ENCODE measurements at regions not wholly inside any gene's neighbourhood (a gene's known extent, or its start where the extent isn't known, plus 50 kb on each side); places are given as distances from the start of the nearest gene placed in this dataset.

GRCh38 chr5:44089424-44090144 lies 299.6 kb downstream of the FGF10 start:
- TF ChIP-seq GATA1 (IDR thresholded peaks at IDR 0.05; ENCODE audit: low read depth, low read length) (no peak), POLR2A (IDR thresholded peaks at IDR 0.05; ENCODE audit: low read length) (no peak)
